GM21737 (cell line): ENCODE measurements at regions not wholly inside any gene's neighbourhood (a gene's known extent, or its start where the extent isn't known, plus 50 kb on each side); places are given as distances from the start of the nearest gene placed in this dataset.
"Not testable (repeated sequence)": the region's sequence is repeated elsewhere in the genome, so short reads cannot be mapped to it uniquely, and the experiment has no call there.

Experiments
- ATAC-seq: cut with Tn5 transposase; IDR thresholded peaks from one replicate; pipeline ENCODE4 v1.9.1; 2021; ENCODE audit warnings: mild to moderate bottlenecking, moderate library complexity; ENCODE audit not compliant: unreplicated experiment

DNA sequence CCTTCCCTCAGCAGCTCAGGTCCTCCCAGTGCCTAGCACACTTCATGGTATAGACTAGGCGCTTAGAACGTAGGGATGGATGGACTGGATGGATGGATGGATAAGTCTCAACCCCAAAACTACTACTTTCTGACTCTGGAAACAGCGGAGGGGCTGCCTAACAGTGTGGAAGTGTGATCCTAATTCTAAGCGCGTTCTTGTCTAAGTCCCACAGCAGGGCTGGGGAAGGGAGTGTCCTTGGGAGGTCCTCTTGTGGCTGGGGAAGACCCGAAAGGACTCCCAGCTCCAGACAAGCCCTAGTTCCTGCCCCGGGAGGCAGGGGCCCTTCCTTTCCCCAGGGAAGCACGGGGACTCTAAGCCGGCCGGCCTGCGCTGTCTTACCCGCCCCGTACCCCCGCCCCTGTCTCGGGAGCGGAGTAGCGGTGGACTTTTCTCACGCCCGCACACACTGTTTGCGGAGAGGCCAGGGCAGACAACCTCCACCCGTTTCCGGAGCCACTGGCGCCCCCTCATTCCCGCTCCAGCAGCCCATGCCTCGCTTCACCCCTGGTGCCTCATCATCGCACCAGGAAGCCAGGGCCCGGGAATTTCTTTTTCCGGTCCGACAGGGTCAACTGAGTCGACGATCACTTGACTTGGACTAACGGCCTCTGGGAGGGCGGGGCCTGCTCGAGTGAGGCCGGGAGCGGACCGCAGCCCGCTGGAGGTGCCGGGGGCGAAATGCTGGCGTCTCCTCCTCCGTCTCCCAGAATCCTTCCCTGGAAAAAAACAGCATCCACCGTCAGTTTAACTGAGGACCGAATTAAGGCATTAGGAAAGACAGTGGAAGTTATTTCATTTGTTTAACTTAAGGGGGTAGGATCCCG, 133.3 kb downstream of the TBC1D2B start:
- ATAC-seq = no peak

- ATAC-seq = no peak
These were observed 134.8 kb downstream of the TBC1D2B start for GRCh38 chr15:77942611-77943211.

DNA sequence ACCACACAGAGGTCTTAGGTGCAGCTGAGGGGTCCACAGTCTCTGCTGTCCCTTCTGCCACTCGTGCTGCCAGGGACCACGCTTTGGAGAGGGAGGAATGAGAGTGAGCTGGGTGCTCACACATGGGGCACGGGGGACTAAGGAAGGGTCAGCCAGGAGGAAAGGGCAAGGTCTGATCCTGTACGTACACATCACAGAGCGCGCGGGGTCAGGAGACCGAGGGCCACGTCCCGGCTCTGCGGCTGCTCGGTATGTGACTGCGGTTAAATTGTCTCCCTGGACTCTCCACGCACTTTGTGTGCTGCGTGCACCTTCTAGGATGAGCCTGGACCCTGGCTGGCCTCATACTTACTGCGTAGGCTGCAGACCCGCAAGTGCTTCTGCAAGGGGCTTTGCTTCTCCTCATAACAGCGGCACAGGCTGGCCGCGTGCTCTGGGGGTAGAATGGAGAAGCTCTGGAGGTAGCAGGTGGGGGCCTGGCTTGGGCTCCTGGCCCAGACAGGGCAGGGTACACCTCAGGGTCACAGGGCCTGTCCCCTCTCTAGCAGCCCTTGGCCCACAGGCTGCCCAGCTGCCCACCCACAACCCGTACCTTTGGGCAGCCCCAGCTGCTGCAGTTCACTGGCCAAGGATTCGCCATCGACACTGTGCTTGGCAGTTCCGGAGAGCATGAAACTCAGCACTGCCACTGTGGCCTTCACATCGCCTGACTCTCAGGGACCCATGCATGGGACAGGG, 136.3 kb downstream of the TBC1D2B start:
- not testable (repeated sequence) for ATAC-seq

DNA sequence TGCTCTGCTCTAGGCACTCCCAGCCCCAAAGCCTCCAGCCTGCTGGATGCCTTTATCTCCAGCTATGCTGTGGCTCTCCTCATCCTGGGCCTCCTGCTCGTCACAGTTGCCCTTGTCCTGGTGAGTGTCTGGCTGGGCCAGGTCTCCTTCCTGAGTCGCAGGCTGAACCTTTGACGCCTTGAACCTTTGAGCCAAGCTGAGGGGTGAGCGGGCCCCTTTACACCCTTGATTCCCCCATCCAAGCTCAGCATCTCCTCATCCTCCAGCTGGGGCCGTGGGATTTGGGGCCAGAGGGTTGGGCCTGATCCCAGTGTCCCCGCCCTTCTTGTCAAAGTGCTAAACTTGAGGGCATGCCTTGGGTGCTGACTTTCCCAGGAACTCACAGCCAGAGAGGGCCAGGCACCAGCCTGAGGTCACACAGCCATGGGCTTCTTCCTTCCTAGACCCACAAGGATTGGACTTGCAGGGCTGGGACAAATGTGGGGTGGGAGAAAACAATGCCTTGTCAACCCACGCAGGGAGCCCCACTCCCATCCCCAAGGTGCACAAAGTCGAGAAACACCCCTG, 137.0 kb downstream of the TBC1D2B start:
- no peak for ATAC-seq

DNA sequence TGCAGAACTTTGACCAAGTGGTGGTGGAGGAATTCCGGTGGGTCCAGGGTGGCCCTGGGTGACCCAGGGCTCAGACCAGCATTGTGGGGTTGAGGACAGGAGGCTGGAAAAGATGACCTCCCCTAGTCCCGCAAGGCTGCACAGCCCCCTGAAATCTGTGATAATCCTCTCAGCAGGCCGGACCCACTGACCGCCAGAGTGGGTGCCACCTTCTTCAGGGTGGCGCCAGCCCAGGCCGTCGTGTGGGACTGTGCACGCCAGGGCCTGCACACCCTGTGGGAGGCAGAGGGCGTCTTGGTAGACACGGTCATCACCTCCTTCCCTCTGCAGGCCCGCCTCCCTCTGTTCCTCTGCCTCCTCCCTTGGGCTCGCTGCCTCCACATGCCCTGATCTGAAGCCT, 137.7 kb downstream of the TBC1D2B start:
- ATAC-seq = no peak

DNA sequence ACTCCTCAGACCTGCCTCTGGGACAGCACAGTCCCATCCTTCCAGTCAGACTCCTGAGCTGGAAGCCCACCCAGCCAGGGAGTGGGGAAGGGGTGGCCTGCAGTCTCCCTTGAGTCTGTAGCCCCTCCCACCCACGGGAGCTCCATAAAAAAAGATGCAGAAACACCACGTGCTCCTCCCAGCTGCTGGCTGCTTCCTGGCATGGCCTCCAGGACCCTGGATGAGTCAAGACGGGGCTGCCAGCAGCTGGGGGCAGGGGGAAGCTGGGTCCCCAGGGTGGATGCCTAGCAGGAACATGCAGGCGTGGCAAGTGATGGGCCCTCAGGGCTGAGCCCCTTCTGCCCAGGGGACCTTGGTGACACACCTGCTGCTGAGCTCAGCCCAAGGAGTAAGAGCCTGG, 138.5 kb downstream of the TBC1D2B start:
- not testable (repeated sequence) for ATAC-seq

DNA sequence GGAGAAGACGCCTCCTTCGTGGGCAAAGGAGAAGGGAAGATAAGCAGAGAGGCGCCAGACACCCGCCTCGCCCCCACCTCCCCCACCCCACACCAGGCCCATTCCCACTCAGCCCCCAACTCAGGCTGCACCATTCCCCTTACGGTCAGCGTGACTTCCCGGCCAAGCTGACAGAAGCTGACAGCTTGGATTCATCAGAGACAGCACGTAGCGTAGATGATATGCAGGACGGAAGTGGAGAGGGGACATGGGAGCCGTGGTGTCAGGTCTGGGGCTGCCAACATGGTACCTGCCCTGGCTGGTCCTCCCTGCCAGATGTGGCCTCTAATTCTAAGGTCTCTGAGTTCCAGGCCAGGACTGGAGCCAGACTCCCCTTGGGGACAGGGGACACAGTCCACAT, 139.0 kb downstream of the TBC1D2B start:
- not testable (repeated sequence) for ATAC-seq

DNA sequence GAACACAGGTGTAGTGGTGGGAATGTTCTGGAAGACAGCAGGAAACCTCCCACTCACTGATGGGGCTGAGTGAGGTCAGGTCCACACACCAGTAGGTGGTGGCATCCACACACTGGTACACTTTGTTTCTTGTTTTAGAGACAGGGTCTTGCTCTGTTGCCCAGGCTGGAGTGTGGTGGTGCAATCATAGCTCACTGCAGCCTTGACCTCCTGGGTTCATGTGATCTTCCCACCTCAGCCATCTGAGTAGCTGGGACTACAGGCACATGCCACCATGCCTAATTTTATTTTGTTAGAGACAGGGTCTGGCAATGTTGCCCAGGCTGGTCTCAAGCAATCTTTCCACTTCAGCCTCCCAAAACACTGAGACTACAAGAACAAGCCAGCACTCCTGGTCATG, 140.9 kb downstream of the TBC1D2B start:
- ATAC-seq = not testable (repeated sequence)

DNA sequence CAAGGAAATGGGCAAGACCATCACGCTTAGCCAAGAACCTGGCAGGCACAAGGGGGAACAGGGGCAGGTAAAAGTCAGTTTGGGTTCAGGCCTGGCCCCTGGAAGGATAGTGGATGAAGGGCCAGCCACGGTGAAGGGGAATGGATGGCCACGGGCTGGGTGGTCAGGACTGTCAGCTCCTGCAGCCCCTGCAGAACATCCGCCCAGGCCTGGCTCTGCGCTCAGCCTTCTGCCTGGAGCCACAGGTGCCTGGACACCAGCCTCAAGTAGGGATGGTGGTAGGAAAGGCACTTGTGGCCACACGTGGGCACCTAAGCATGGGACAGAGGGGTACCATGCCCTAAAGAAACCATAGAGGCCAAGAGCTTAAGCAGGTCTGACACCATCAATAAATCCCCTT, 143.0 kb downstream of the TBC1D2B start:
- not testable (repeated sequence) for ATAC-seq

DNA sequence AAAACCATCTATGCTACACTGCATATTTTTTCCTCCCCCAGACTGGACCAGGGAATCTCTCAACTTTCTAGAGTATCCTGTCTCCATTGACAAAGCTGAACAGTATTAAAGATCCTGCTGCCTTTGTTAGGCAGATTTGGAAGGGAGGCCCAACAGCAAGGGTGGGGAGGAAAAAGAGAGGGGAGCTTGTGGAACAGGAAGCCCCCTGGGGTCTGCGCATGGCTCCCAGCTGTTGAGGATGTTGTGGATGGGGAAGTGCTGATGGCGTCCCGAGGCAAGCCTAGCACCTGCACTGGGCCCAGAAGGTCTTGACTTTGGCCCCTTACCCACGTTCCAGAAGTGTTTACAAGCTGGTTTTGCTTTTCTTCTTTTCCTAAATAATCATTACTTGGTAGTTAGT, 146.6 kb downstream of the TBC1D2B start:
- ATAC-seq = not testable (repeated sequence)

DNA sequence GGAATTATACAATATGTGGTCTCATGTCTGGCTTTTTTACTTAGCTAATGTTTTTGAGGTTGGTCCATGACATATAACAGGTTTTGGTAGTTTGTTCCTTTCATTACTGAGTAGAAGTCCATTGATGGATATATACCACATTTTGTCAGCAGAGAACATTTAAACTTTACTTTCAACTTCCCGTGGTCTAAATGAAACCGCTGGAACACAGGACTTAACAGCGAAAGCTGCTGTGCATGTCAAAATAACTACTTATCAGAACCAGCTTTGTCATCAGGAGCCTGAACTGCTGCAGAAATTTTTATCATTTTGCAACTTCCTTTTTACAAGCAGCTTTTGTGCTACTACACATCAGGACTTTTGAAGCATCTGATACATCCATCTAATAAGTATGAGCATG, 147.0 kb downstream of the TBC1D2B start:
- ATAC-seq = not testable (repeated sequence)

GRCh38 chr15:77926789-77927188, 150.7 kb downstream of the TBC1D2B start:
- not testable (repeated sequence) for ATAC-seq

GRCh38 chr15:77926296-77926695, 151.2 kb downstream of the TBC1D2B start:
- ATAC-seq = not testable (repeated sequence)

DNA sequence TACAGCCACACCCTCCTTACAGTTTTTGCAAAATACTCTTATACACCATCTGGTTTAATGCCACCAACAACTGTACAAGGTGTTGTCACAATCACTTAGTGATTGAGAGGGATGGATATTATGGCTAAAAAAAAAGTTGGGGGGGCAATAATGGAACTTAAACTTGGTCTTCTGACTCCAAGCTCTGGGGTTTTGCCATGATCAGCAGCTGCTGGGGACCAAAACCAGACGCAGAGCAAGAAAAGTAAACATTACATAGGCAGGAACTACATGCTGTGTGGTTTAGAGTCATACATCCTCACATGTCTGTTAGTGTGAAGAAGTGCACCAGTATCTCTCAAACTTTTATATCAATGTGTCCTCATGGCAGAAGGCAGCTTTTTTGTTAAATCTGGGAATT, 152.4 kb downstream of the TBC1D2B start:
- ATAC-seq = not testable (repeated sequence)

- ATAC-seq = no peak
These were observed 155.8 kb downstream of the TBC1D2B start for GRCh38 chr15:77921664-77922063.

GRCh38 chr15:77916966-77917635, 160.4 kb downstream of the TBC1D2B start:
- ATAC-seq = not testable (repeated sequence)

DNA sequence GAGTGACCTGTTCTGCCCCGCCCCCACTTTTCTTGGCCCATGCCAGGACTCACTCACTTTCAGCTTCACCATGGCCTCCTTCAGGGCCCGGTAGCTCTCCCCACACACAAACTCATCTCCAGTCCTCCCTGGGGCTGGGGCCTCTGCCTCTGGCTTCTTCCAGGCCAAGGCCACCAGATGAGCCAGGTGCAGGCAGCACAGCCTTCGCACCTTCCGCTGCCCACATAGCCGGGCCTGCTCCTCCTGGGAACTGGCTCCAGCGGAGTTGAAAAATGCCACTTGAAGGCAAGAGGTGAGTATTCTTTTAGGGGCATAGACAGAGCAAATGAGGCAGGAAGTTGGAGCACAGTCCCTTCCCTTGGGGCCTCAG, 161.6 kb downstream of the TBC1D2B start:
- ATAC-seq = not testable (repeated sequence)

DNA sequence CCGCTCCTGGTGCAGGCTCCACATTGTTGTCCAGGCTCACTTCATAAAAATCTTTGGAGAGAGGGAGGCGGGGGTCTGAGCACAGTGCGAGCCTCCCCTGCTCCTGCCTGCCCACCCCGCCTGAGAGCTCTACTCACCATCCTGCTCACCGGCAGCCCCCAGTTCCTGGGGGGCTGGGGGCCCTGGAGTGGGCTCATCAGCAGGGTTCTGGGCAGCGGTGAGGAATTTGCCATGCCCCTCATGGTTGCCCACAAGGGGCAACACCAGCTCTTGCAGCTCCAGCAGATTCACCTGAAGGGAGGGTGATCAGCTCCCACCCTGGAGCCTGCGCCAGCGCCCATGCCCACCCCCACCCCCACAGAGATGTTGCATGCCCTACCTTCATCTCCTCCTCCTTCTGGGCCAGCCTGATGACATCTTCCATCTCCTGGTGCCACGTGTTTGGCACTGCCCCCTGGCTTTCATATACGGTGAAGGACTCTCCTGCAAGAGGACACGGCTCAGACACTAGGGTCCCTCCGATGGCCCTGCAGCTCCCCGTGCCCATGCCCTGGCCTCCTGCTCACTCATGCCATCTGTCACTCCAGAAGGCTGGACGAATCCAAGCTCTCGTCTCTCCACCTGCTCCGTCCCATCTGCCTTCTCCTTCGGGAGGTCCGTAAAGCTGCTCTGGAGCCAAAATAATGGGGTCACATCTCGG, 162.1 kb downstream of the TBC1D2B start:
- no peak for ATAC-seq

DNA sequence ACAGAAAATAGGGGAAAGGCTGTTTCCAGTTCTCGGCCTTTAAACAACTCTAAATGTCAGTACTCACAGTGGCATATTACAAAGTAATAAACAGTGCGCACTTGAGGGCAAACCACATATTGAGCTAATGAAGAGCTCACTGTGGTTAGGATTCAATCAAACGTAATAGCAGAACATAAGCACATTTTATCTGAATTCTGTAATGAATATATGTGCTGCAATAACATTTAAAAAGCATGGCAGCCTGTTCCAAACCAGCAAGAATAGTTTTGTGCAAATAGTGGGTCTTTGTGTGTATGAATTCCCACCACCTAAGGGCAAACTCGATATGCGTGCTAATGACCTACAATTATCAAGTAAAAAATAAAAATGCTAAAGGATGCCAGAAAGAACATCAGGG, 163.0 kb downstream of the TBC1D2B start:
- ATAC-seq = not testable (repeated sequence)
